ENCODE measurements at regions not wholly inside any gene's neighbourhood (a gene's known extent, or its start where the extent isn't known, plus 50 kb on each side); places are given as distances from the start of the nearest gene placed in this dataset.
"Not testable (repeated sequence)": the region's sequence is repeated elsewhere in the genome, so short reads cannot be mapped to it uniquely, and the experiment has no call there.

GRCh38 chr7:156576216-156577058, 64.1 kb upstream of the RNF32 start:
- Histone ChIP-seq H3K9me3 (ENCODE audit: control insufficient read depth, insufficient read depth, low read length) (no peaks in the 10 kb centered on the region), H3K9me2 (replicated peaks; ENCODE audit: control insufficient read depth, low read length) (no peaks in the 10 kb centered on the region), H3K27me3 (ENCODE audit: control insufficient read depth, low read length) (no peaks in the 10 kb centered on the region), H3K4me2 (ENCODE audit: low read length) (no peak overlapping the region), H3K27ac (ENCODE audit: low read depth, low read length) (no peak overlapping the region), H3K36me3 (ENCODE audit: control insufficient read depth, low read length) (no peaks in the 10 kb centered on the region), H3K4me3 (ENCODE audit: low read length) (no peak overlapping the region), H3F3A (ENCODE audit: control insufficient read depth, insufficient read depth) (no peaks in the 10 kb centered on the region), H3K4me1 (ENCODE audit: control insufficient read depth, low read length) (no peaks in the 10 kb centered on the region), H3K79me2 (ENCODE audit: control insufficient read depth, low read length) (no peaks in the 10 kb centered on the region), H4K20me1 (ENCODE audit: control insufficient read depth, insufficient read depth, low read depth, low read length) (no peaks in the 10 kb centered on the region)
- no peak for TF ChIP-seq EZH2phosphoT487 (IDR thresholded peaks at IDR 0.05; ENCODE audit: borderline replicate concordance, low read length)
- no peak for TF ChIP-seq CTCF (IDR thresholded peaks at IDR 0.05; ENCODE audit: low read depth, low read length, poor library complexity, severe bottlenecking)

GRCh38 chr7:156568258-156568657, 72.3 kb upstream of the RNF32 start:
- Histone ChIP-seq H3K36me3 (ENCODE audit: control insufficient read depth, low read length) (no peaks in the 10 kb centered on the region), H3K9me2 (replicated peaks; ENCODE audit: control insufficient read depth, low read length) (no peaks in the 10 kb centered on the region), H4K20me1 (ENCODE audit: control insufficient read depth, insufficient read depth, low read depth, low read length) (no peaks in the 10 kb centered on the region), H3K27me3 (ENCODE audit: control insufficient read depth, low read length) (no peaks in the 10 kb centered on the region), H3K4me2 (ENCODE audit: low read length) (no peak overlapping the region), H3K4me1 (ENCODE audit: control insufficient read depth, low read length) (no peaks in the 10 kb centered on the region), H3K9me3 (ENCODE audit: control insufficient read depth, insufficient read depth, low read length) (peaks cover 8% of the 10 kb centered on the region; the same call in 1 of the 2 replicates), H3K4me3 (ENCODE audit: low read length) (no peak overlapping the region), H3K27ac (ENCODE audit: low read depth, low read length) (no peak overlapping the region), H3F3A (ENCODE audit: control insufficient read depth, insufficient read depth) (no peaks in the 10 kb centered on the region), H3K79me2 (ENCODE audit: control insufficient read depth, low read length) (no peaks in the 10 kb centered on the region)
- TF ChIP-seq CTCF (IDR thresholded peaks at IDR 0.05; ENCODE audit: low read depth, low read length, poor library complexity, severe bottlenecking) (no peak), EZH2phosphoT487 (IDR thresholded peaks at IDR 0.05; ENCODE audit: borderline replicate concordance, low read length) (no peak)

- no peak overlapping the region for H3K4me3 ChIP-seq (ENCODE audit: low read length)
- H3K36me3 ChIP-seq (ENCODE audit: control insufficient read depth, low read length): no peaks in the 10 kb centered on the region
- H3K9me3 ChIP-seq (ENCODE audit: control insufficient read depth, insufficient read depth, low read length): peaks cover 8% of the 10 kb centered on the region; the same call in 1 of the 2 replicates
- TF ChIP-seq CTCF (IDR thresholded peaks at IDR 0.05; ENCODE audit: low read depth, low read length, poor library complexity, severe bottlenecking): no peak
- 0 out of 2 replicates have a peak, but pooled peaks cover 2% of the 10 kb centered on the region for H3K27me3 ChIP-seq (ENCODE audit: control insufficient read depth, low read length)
- H3K27ac ChIP-seq (ENCODE audit: low read depth, low read length): no peak overlapping the region
- no peaks in the 10 kb centered on the region for H3K9me2 ChIP-seq (replicated peaks; ENCODE audit: control insufficient read depth, low read length)
- H3K4me1 ChIP-seq (ENCODE audit: control insufficient read depth, low read length): no peaks in the 10 kb centered on the region
- no peak overlapping the region for H3K4me2 ChIP-seq (ENCODE audit: low read length)
- H4K20me1 ChIP-seq (ENCODE audit: control insufficient read depth, insufficient read depth, low read depth, low read length): no peaks in the 10 kb centered on the region
- no peaks in the 10 kb centered on the region for H3K79me2 ChIP-seq (ENCODE audit: control insufficient read depth, low read length)
- H3F3A ChIP-seq (ENCODE audit: control insufficient read depth, insufficient read depth): no peaks in the 10 kb centered on the region
These were observed 73.6 kb upstream of the RNF32 start for GRCh38 chr7:156566812-156567549.

- not testable (repeated sequence) for H3K4me2 ChIP-seq (ENCODE audit: low read length); H3K9me3 ChIP-seq (ENCODE audit: control insufficient read depth, insufficient read depth, low read length); H3F3A ChIP-seq (ENCODE audit: control insufficient read depth, insufficient read depth); H3K27ac ChIP-seq (ENCODE audit: low read depth, low read length); H3K4me1 ChIP-seq (ENCODE audit: control insufficient read depth, low read length); H3K4me3 ChIP-seq (ENCODE audit: low read length); H3K36me3 ChIP-seq (ENCODE audit: control insufficient read depth, low read length); H3K79me2 ChIP-seq (ENCODE audit: control insufficient read depth, low read length); H3K27me3 ChIP-seq (ENCODE audit: control insufficient read depth, low read length); H4K20me1 ChIP-seq (ENCODE audit: control insufficient read depth, insufficient read depth, low read depth, low read length); H3K9me2 ChIP-seq (replicated peaks; ENCODE audit: control insufficient read depth, low read length)
These were observed 75.6 kb upstream of the RNF32 start for GRCh38 chr7:156565002-156565401.

All from DOHH2 (cell line).